GM12865 (cell line): ENCODE measurements at regions not wholly inside any gene's neighbourhood (a gene's known extent, or its start where the extent isn't known, plus 50 kb on each side); places are given as distances from the start of the nearest gene placed in this dataset.

Experiments
- DNase-seq: peaks from one replicate; pipeline ENCODE4 v3.0.0; 2010; ENCODE audit warnings: low read depth
- H3K4me3 ChIP-seq: 2 replicates; pipeline ENCODE4 v1.5.1; 2011; ENCODE audit warnings: mild to moderate bottlenecking, low read depth, low read length, control low read depth
- CTCF ChIP-seq: IDR thresholded peaks from 2 replicates; pipeline ENCODE4 v1.5.1; 2011; ENCODE audit warnings: low read length, control low read depth, low read depth, inconsistent platforms; ENCODE audit not compliant: insufficient read depth; ENCODE audit errors: missing control alignments

GRCh38 chrX:77143907-77144306 is 303.3 kb upstream of the FGF16 start:
- no peak overlapping the region for H3K4me3 ChIP-seq
- no peak for TF ChIP-seq CTCF
- DNase-seq = no peak

- DNase-seq = peak; percentile 0
- no peak overlapping the region for H3K4me3 ChIP-seq
- no peak for TF ChIP-seq CTCF
These were observed 286.9 kb upstream of the FGF16 start for GRCh38 chrX:77160301-77160700.

- DNase-seq = no peak
- H3K4me3 ChIP-seq = no peak overlapping the region
- TF ChIP-seq CTCF = no peak
These were observed 284.4 kb upstream of the FGF16 start for GRCh38 chrX:77162777-77163176.

GRCh38 chrX:77167993-77168392 is 279.2 kb upstream of the FGF16 start:
- TF ChIP-seq CTCF = no peak
- H3K4me3 ChIP-seq = no peak overlapping the region
- DNase-seq = no peak

- no peak overlapping the region for H3K4me3 ChIP-seq
- no peak for TF ChIP-seq CTCF
- no peak for DNase-seq
These were observed 272.3 kb upstream of the FGF16 start for GRCh38 chrX:77174680-77175519.

- no peak for DNase-seq
- no peak overlapping the region for H3K4me3 ChIP-seq
- TF ChIP-seq CTCF = no peak
These were observed 246.5 kb upstream of the FGF16 start for GRCh38 chrX:77200663-77201062.

GRCh38 chrX:77223046-77223445 is 224.1 kb upstream of the FGF16 start:
- DNase-seq = no peak
- TF ChIP-seq CTCF = no peak
- no peak overlapping the region for H3K4me3 ChIP-seq
